ENCODE measurements at regions not wholly inside any gene's neighbourhood (a gene's known extent, or its start where the extent isn't known, plus 50 kb on each side); places are given as distances from the start of the nearest gene placed in this dataset.

DNA sequence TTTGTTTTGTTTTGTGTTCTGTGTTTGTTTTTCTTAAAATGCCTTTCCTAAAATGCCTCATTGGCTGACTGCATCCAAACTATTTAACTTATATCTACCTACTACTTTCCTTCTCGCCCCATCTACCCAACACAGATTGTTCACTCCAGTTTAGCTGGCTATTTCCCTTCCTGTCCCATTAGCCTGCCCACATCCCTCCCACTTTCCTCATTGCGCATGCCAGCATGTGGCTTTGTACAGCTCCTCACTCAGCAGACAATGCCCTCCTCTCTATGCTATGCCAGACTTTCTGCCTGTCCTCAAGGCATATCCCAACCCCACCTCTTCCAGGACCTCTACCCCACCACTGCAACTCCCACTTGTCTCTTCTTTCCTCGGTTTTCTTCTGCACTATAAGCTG lies 94.7 kb upstream of the C1orf21 start:
- 93% methylated on average over 3 of the region's 3 CpGs for WGBS, 2 donors
- no peak for TF ChIP-seq POLR2A (IDR thresholded peaks at IDR 0.05)
- no peak for TF ChIP-seq POLR2AphosphoS5 (IDR thresholded peaks at IDR 0.05)
- TF ChIP-seq CTCF (IDR thresholded peaks at IDR 0.05) = no peak
- TF ChIP-seq EP300 (IDR thresholded peaks at IDR 0.05) = no peak
- Histone ChIP-seq H3K9me3 (no peaks in the 10 kb centered on the region), H3K4me3 (no peak overlapping the region), H3K4me1 (peaks cover 1 to 13% (median 11%) of the 10 kb centered on the region in 4 donors), H3K27ac (no peak overlapping the region), H3K27me3 (no peaks in the 10 kb centered on the region), H3K36me3 (no peaks in the 10 kb centered on the region)
- DNase-seq (no peak), ATAC-seq (ENCODE audit: low FRiP score in 2 of 2) (no peak)

- no peak for DNase-seq
- Histone ChIP-seq H3K36me3 (no peaks in the 10 kb centered on the region), H3K27me3 (no peaks in the 10 kb centered on the region), H3K4me1 (peaks cover 10 to 22% (median 21%) of the 10 kb centered on the region in 4 donors), H3K9me3 (no peaks in the 10 kb centered on the region), H3K4me3 (no peak overlapping the region), H3K27ac (no peak overlapping the region)
- 96% methylated on average over 1 of the region's 1 CpG for WGBS, 2 donors
- ATAC-seq (ENCODE audit: low FRiP score in 2 of 2) = no peak
- TF ChIP-seq EP300 (IDR thresholded peaks at IDR 0.05) = no peak
- TF ChIP-seq POLR2AphosphoS5 (IDR thresholded peaks at IDR 0.05) = no peak
- no peak for TF ChIP-seq CTCF (IDR thresholded peaks at IDR 0.05)
- TF ChIP-seq POLR2A (IDR thresholded peaks at IDR 0.05) = no peak
Observed at GRCh38 chr1:184294101-184294500, 92.7 kb upstream of the C1orf21 start.

- H3K27me3 ChIP-seq = no peaks in the 10 kb centered on the region
- H3K4me1 ChIP-seq = peaks cover 10 to 33% (median 29%) of the 10 kb centered on the region in 4 donors
- ATAC-seq (ENCODE audit: low FRiP score in 2 of 2) (peak; percentile 60 to 78), DNase-seq (peak in 1 of 2 donors; percentile 78)
- H3K4me3 ChIP-seq = no peak overlapping the region
- TF ChIP-seq EP300 (IDR thresholded peaks at IDR 0.05) (no peak), POLR2AphosphoS5 (IDR thresholded peaks at IDR 0.05) (no peak), CTCF (IDR thresholded peaks at IDR 0.05) (no peak), POLR2A (IDR thresholded peaks at IDR 0.05) (no peak)
- 26 to 29% methylated on average over 10 of the region's 10 CpGs for WGBS, 2 donors
- peak overlapping the region in 3 of 4 donors; percentile 43 to 79 (median 68) for H3K27ac ChIP-seq
- no peaks in the 10 kb centered on the region for H3K36me3 ChIP-seq
- no peaks in the 10 kb centered on the region for H3K9me3 ChIP-seq
Observed at GRCh38 chr1:184296466-184297243, 90.2 kb upstream of the C1orf21 start.

GRCh38 chr1:184297244-184297750 lies 89.5 kb upstream of the C1orf21 start:
- 68 to 76% methylated on average over 3 of the region's 3 CpGs for WGBS, 2 donors
- Histone ChIP-seq H3K4me1 (peaks cover 10 to 33% (median 29%) of the 10 kb centered on the region in 4 donors), H3K36me3 (no peaks in the 10 kb centered on the region), H3K4me3 (no peak overlapping the region), H3K27ac (peak overlapping the region in 3 of 4 donors; percentile 34 to 79 (median 68)), H3K27me3 (no peaks in the 10 kb centered on the region), H3K9me3 (no peaks in the 10 kb centered on the region)
- ATAC-seq (ENCODE audit: low FRiP score in 2 of 2) (no peak), DNase-seq (no peak)
- TF ChIP-seq POLR2AphosphoS5 (IDR thresholded peaks at IDR 0.05) = no peak
- TF ChIP-seq POLR2A (IDR thresholded peaks at IDR 0.05) = no peak
- TF ChIP-seq CTCF (IDR thresholded peaks at IDR 0.05) = no peak
- no peak for TF ChIP-seq EP300 (IDR thresholded peaks at IDR 0.05)

Data from upper lobe of left lung (tissue), 6 donors.